PC-9 (cell line): ENCODE measurements at regions not wholly inside any gene's neighbourhood (a gene's known extent, or its start where the extent isn't known, plus 50 kb on each side); places are given as distances from the start of the nearest gene placed in this dataset.

Experiments used
- BruUV-seq: library from RNA; stranded (reverse); fragments of 400-500 nt; replicated peaks from 2 replicates; lab custom pipeline; 2021; lab: Mats Ljungman, UMichigan
- CTCF ChIA-PET: fragments of 300-600 bp; sonication (Branson Sonifier 250); formaldehyde crosslinking; loops from one replicate; lab custom pipeline; 2022; ENCODE audit warnings: antibody characterized with exemption; lab: Charles Lee
- POLR2A ChIA-PET: fragments of 300-600 bp; sonication (Branson Sonifier 250); formaldehyde crosslinking; loops from one replicate; lab custom pipeline; 2022; ENCODE audit warnings: antibody characterized with exemption; ENCODE audit not compliant: unreplicated experiment; lab: Charles Lee
- DNase-seq, 2 experiments: peaks; one replicate each; pipeline versions ENCODE4 v3.0.0 to v3.0.0-alpha.2; 2015 to 2022; ENCODE audit warnings: mixed read lengths in 1 of 2
- H2AFZ ChIP-seq: fragments of 200-600 bp; sonication (generic); 2 replicates; pipeline ENCODE4 v1.8.1; 2017; ENCODE audit warnings: antibody characterized with exemption
- H3F3A ChIP-seq: fragments of 200-600 bp; sonication (generic); 2 replicates; pipeline ENCODE4 v1.8.1; 2017; ENCODE audit warnings: antibody characterized with exemption, mild to moderate bottlenecking, low read depth; ENCODE audit not compliant: insufficient read depth
- H3K27ac ChIP-seq: fragments of 200-600 bp; sonication (generic); 2 replicates; pipeline ENCODE4 v1.6.1; 2016; ENCODE audit warnings: mixed run types
- H3K27me3 ChIP-seq: fragments of 200-600 bp; sonication (generic); 2 replicates; pipeline ENCODE4 v1.6.1; 2016; ENCODE audit warnings: low read depth, mixed run types; ENCODE audit not compliant: insufficient read depth
- H3K36me3 ChIP-seq: fragments of 200-600 bp; sonication (generic); 2 replicates; pipeline ENCODE4 v1.6.1; 2016; ENCODE audit warnings: low read depth, mixed run types
- H3K4me1 ChIP-seq: fragments of 200-600 bp; sonication (generic); replicated peaks from 2 replicates; pipeline ENCODE4 v1.6.1; 2016; ENCODE audit warnings: mixed run types; ENCODE audit not compliant: insufficient read depth
- H3K4me2 ChIP-seq: fragments of 200-600 bp; sonication (generic); 2 replicates; pipeline ENCODE4 v1.6.1; 2017; ENCODE audit warnings: mixed run types
- H3K4me3 ChIP-seq: fragments of 200-600 bp; sonication (generic); 2 replicates; pipeline ENCODE4 v1.6.1; 2016; ENCODE audit warnings: mixed run types
- H3K79me2 ChIP-seq: fragments of 200-600 bp; sonication (generic); 2 replicates; pipeline ENCODE4 v1.6.1; 2017; ENCODE audit warnings: low read depth, mixed run types
- H3K9me2 ChIP-seq: fragments of 200-600 bp; sonication (generic); 2 replicates; pipeline ENCODE4 v1.8.1; 2017; ENCODE audit warnings: mild to moderate bottlenecking; ENCODE audit not compliant: insufficient read depth
- H3K9me3 ChIP-seq: fragments of 200-600 bp; sonication (generic); 2 replicates; pipeline ENCODE4 v1.8.1; 2016; ENCODE audit warnings: low read depth; ENCODE audit not compliant: insufficient read depth
- H4K20me1 ChIP-seq: fragments of 200-600 bp; sonication (generic); 2 replicates; pipeline ENCODE4 v1.8.1; 2017; ENCODE audit not compliant: insufficient read depth
- CTCF ChIP-seq: fragments of 200-600 bp; sonication (generic); conservative IDR thresholded peaks from 2 replicates; pipeline ENCODE4 v1.6.1; 2017; ENCODE audit warnings: mixed run types, antibody characterized with exemption, mild to moderate bottlenecking, moderate library complexity
- EZH2 ChIP-seq: fragments of 200-600 bp; sonication (generic); IDR thresholded peaks from 2 replicates; pipeline ENCODE4 v1.8.0; 2017; ENCODE audit warnings: antibody characterized with exemption, low read depth
- intact Hi-C: fragments of 100-400 bp; cut with micrococcal nuclease; formaldehyde crosslinking; loops from one replicate; pipeline ENCODE4 v1.10.0; 2022; ENCODE audit not compliant: unreplicated experiment

GRCh38 chr9:82255481-82256176, 267.1 kb downstream of the SPATA31D1 start:
- TF ChIP-seq CTCF = no peak
- no peak for TF ChIP-seq EZH2
- H3K4me3 ChIP-seq = no peak overlapping the region
- no peaks in the 10 kb centered on the region for H3K27me3 ChIP-seq
- no peak overlapping the region for H3K4me2 ChIP-seq
- DNase-seq = no peak
- H3K79me2 ChIP-seq = no peaks in the 10 kb centered on the region
- no peak overlapping the region for H3K27ac ChIP-seq
- intact Hi-C loops = no loop called here
- H2AFZ ChIP-seq = no peak overlapping the region
- BruUV-seq = no TSS peak
- no peaks in the 10 kb centered on the region for H3K4me1 ChIP-seq
- ChIA-PET CTCF (no interaction called here), POLR2A (no interaction called here)
- H3K36me3 ChIP-seq = no peaks in the 10 kb centered on the region
- no peaks in the 10 kb centered on the region for H3F3A ChIP-seq
- H3K9me2 ChIP-seq = no peaks in the 10 kb centered on the region
- H4K20me1 ChIP-seq = no peaks in the 10 kb centered on the region
- H3K9me3 ChIP-seq = no peaks in the 10 kb centered on the region; the same call in 1 of the 2 replicates

- ChIA-PET CTCF (no interaction called here), POLR2A (no interaction called here)
- H3K36me3 ChIP-seq = no peaks in the 10 kb centered on the region
Observed at GRCh38 chr9:82260691-82261090, 272.1 kb downstream of the SPATA31D1 start.

GRCh38 chr9:82263619-82264018, 275.0 kb downstream of the SPATA31D1 start:
- Histone ChIP-seq H3K79me2 (no peaks in the 10 kb centered on the region), H4K20me1 (no peaks in the 10 kb centered on the region), H3K36me3 (no peaks in the 10 kb centered on the region), H3K9me3 (no peaks in the 10 kb centered on the region; the same call in 1 of the 2 replicates), H3K27ac (no peak overlapping the region), H3K4me1 (no peaks in the 10 kb centered on the region), H3K4me2 (no peak overlapping the region), H3K4me3 (no peak overlapping the region), H3K27me3 (no peaks in the 10 kb centered on the region), H2AFZ (no peak overlapping the region), H3K9me2 (no peaks in the 10 kb centered on the region), H3F3A (no peaks in the 10 kb centered on the region)
- BruUV-seq = no TSS peak
- no peak for TF ChIP-seq EZH2
- TF ChIP-seq CTCF = no peak
- CTCF ChIA-PET = no interaction called here
- DNase-seq = no peak
- POLR2A ChIA-PET = no interaction called here
- intact Hi-C loops = no loop called here

More at GRCh38 chr9:82260691-82261090, 272.1 kb downstream of the SPATA31D1 start:
- Histone ChIP-seq H3F3A (no peaks in the 10 kb centered on the region), H3K4me1 (no peaks in the 10 kb centered on the region), H3K27ac (no peak overlapping the region), H3K79me2 (no peaks in the 10 kb centered on the region), H3K9me3 (no peaks in the 10 kb centered on the region; the same call in 1 of the 2 replicates), H3K27me3 (no peaks in the 10 kb centered on the region), H4K20me1 (no peaks in the 10 kb centered on the region), H3K9me2 (no peaks in the 10 kb centered on the region), H2AFZ (no peak overlapping the region), H3K4me2 (no peak overlapping the region), H3K4me3 (no peak overlapping the region)
- intact Hi-C loops = no loop called here
- BruUV-seq = no TSS peak
- no peak for TF ChIP-seq EZH2
- no peak for TF ChIP-seq CTCF
- no peak for DNase-seq
